ENCODE measurements at regions not wholly inside any gene's neighbourhood (a gene's known extent, or its start where the extent isn't known, plus 50 kb on each side); places are given as distances from the start of the nearest gene placed in this dataset.

- TF ChIP-seq CTCF (conservative IDR thresholded peaks at IDR 0.05), result no peak
- H3K18ac ChIP-seq (ENCODE audit: insufficient read length, low read depth, low read length), result no peak overlapping the region
- H2BK20ac ChIP-seq (ENCODE audit: low read depth, low read length, poor library complexity, severe bottlenecking), result no peak overlapping the region
- WGBS (ENCODE audit: extremely low coverage, insufficient read length, low lambda C conversion rate), result no CpG with 5 or more reads among the region's 5 CpGs
- no peak for DNase-seq
- H3K23ac ChIP-seq (ENCODE audit: insufficient read length, low read depth, low read length), result no peak overlapping the region
- no peak overlapping the region for H3K4ac ChIP-seq (ENCODE audit: low read depth, low read length)
- no peaks in the 10 kb centered on the region for H3K9me3 ChIP-seq (ENCODE audit: control insufficient read depth, low read depth, low read length)
- H3K4me1 ChIP-seq (ENCODE audit: insufficient read depth, low read length), result no peaks in the 10 kb centered on the region
- no peak overlapping the region for H3K27ac ChIP-seq (ENCODE audit: insufficient read length, low read depth, low read length)
- H2AK5ac ChIP-seq (ENCODE audit: insufficient read length, low read length), result no peak overlapping the region
- no peak overlapping the region for H2AFZ ChIP-seq (ENCODE audit: low read length)
- no peak overlapping the region for H3K56ac ChIP-seq (ENCODE audit: insufficient read length, low read depth, low read length)
- Mint-ChIP-seq H3K9me3 (peaks cover 4 to 5% of the 10 kb centered on the region in 2 experiments; a peak in 3 of 5 replicates), H3K4me3 (no peak overlapping the region), H3K27ac (peak overlapping the region in 1 of 3 experiments; percentile 41; a peak in 1 of 7 replicates), H3K4me1 (peaks cover 15 to 18% of the 10 kb centered on the region in 2 experiments), H3K27me3 (ENCODE audit: low read depth) (peaks cover 5% of the 10 kb centered on the region), H3K36me3 (ENCODE audit: insufficient read depth in 1 of 3, low read depth in 3 of 3) (peaks cover 0 to 9% (median 4%) of the 10 kb centered on the region in 3 experiments; a peak in 1 of 7 replicates)
- H4K8ac ChIP-seq (replicated peaks; ENCODE audit: insufficient read length, low read depth, low read length), result no peak overlapping the region
- no peak overlapping the region for H4K5ac ChIP-seq (ENCODE audit: insufficient read length, low read depth, low read length)
- no peak overlapping the region for H2BK15ac ChIP-seq (ENCODE audit: low read depth, low read length)
- H3K79me1 ChIP-seq (ENCODE audit: insufficient read depth, low read depth, low read length, poor library complexity, severe bottlenecking), result no peaks in the 10 kb centered on the region
- H3K23me2 ChIP-seq (ENCODE audit: insufficient read length, low read depth, low read length, poor library complexity, severe bottlenecking), result no peaks in the 10 kb centered on the region
- H2BK120ac ChIP-seq (ENCODE audit: low read depth, low read length, poor library complexity, severe bottlenecking), result no peak overlapping the region
- no peaks in the 10 kb centered on the region for H3K27me3 ChIP-seq (ENCODE audit: insufficient read depth, low read length)
- no peak overlapping the region for H2BK5ac ChIP-seq (ENCODE audit: insufficient read length, low read length)
- no peak overlapping the region for H4K91ac ChIP-seq (ENCODE audit: insufficient read length, low read depth, low read length)
- no peaks in the 10 kb centered on the region for H3K79me2 ChIP-seq (ENCODE audit: insufficient read depth, low read length)
- no peak overlapping the region for H3K14ac ChIP-seq (ENCODE audit: insufficient read depth, low read length)
- H2BK12ac ChIP-seq (ENCODE audit: insufficient read length, low read depth, low read length), result no peak overlapping the region
- H4K20me1 ChIP-seq (ENCODE audit: control insufficient read depth, insufficient read depth, insufficient read length), result no peaks in the 10 kb centered on the region
- no peak overlapping the region for H3K9ac ChIP-seq (ENCODE audit: extremely low read depth, insufficient read length, low read length)
- H3T11ph ChIP-seq (ENCODE audit: low read length), result no peak overlapping the region
- H3K4me2 ChIP-seq (ENCODE audit: insufficient read depth, insufficient read length, low read length), result no peak overlapping the region
Observed at GRCh38 chr5:12851761-12852160, 947.5 kb upstream of the CTNND2 start.
